ENCODE measurements at regions not wholly inside any gene's neighbourhood (a gene's known extent, or its start where the extent isn't known, plus 50 kb on each side); places are given as distances from the start of the nearest gene placed in this dataset.

GRCh38 chr6:22029171-22029570 lies 267.7 kb downstream of the PRL start:
- TF ChIP-seq, protein P1, sequence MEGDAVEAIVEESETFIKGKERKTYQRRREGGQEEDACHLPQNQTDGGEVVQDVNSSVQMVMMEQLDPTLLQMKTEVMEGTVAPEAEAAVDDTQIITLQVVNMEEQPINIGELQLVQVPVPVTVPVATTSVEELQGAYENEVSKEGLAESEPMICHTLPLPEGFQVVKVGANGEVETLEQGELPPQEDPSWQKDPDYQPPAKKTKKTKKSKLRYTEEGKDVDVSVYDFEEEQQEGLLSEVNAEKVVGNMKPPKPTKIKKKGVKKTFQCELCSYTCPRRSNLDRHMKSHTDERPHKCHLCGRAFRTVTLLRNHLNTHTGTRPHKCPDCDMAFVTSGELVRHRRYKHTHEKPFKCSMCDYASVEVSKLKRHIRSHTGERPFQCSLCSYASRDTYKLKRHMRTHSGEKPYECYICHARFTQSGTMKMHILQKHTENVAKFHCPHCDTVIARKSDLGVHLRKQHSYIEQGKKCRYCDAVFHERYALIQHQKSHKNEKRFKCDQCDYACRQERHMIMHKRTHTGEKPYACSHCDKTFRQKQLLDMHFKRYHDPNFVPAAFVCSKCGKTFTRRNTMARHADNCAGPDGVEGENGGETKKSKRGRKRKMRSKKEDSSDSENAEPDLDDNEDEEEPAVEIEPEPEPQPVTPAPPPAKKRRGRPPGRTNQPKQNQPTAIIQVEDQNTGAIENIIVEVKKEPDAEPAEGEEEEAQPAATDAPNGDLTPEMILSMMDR (IDR thresholded peaks at IDR 0.05; ENCODE audit: borderline replicate concordance, extremely low read depth, low read length, poor library complexity, severe bottlenecking): no peak
- no peak for TF ChIP-seq EZH2 (IDR thresholded peaks at IDR 0.05; ENCODE audit: borderline replicate concordance, low read depth, low read length, severe bottlenecking)
